ENCODE measurements at regions not wholly inside any gene's neighbourhood (a gene's known extent, or its start where the extent isn't known, plus 50 kb on each side); places are given as distances from the start of the nearest gene placed in this dataset.

DNA sequence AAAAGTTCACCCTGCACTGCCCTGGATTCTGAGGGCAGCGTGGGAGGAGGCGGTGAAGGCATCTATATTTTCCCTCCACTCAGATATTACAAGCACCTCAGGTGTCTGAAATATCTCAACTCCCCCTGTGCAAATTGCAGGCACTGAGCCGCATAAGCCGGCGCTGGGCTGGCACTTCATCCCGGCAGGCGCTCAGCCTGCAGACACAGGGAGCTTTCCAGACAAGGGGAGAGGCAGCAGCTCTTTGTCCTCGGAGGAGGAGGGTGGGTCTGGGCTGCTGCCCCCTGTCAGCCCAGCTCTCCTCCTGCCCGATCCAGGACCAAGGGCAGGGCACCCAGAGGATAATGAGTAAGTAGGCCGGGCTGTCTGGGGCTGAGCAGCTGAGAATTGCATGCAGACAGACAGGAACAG lies 189.3 kb upstream of the MYT1L start:
- TF ChIP-seq, protein P1, sequence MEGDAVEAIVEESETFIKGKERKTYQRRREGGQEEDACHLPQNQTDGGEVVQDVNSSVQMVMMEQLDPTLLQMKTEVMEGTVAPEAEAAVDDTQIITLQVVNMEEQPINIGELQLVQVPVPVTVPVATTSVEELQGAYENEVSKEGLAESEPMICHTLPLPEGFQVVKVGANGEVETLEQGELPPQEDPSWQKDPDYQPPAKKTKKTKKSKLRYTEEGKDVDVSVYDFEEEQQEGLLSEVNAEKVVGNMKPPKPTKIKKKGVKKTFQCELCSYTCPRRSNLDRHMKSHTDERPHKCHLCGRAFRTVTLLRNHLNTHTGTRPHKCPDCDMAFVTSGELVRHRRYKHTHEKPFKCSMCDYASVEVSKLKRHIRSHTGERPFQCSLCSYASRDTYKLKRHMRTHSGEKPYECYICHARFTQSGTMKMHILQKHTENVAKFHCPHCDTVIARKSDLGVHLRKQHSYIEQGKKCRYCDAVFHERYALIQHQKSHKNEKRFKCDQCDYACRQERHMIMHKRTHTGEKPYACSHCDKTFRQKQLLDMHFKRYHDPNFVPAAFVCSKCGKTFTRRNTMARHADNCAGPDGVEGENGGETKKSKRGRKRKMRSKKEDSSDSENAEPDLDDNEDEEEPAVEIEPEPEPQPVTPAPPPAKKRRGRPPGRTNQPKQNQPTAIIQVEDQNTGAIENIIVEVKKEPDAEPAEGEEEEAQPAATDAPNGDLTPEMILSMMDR (conservative IDR thresholded peaks at IDR 0.05 in 1 of 2, IDR thresholded peaks at IDR 0.05 in 1 of 2; ENCODE audit: extremely low read depth in 1 of 2, insufficient read depth in 1 of 2, low read depth in 1 of 2, low read length in 2 of 2): no peak
- no peak for TF ChIP-seq EZH2 (IDR thresholded peaks at IDR 0.05; ENCODE audit: borderline replicate concordance, low read length)

Measured in mammary epithelial cell (primary cell).